Muscle layer of duodenum (tissue), 2 donors: ENCODE measurements at regions not wholly inside any gene's neighbourhood (a gene's known extent, or its start where the extent isn't known, plus 50 kb on each side); places are given as distances from the start of the nearest gene placed in this dataset.
"Not testable (repeated sequence)": the region's sequence is repeated elsewhere in the genome, so short reads cannot be mapped to it uniquely, and the experiment has no call there.

Experiments used
- H3K27ac ChIP-seq: one replicate; pipeline ENCODE4 v1.7.0; 2013; ENCODE audit warnings: mild to moderate bottlenecking, low read length
- H3K27me3 ChIP-seq: one replicate; pipeline ENCODE4 v1.7.0; 2013; ENCODE audit warnings: low read depth, mild to moderate bottlenecking, control low read depth, low read length
- H3K36me3 ChIP-seq, 2 donors: one replicate each; pipeline ENCODE4 v1.7.0; 2013; ENCODE audit warnings: low read length in 2 of 2, control low read depth in 1 of 2, mild to moderate bottlenecking in 1 of 2; ENCODE audit not compliant: insufficient read depth in 2 of 2, control insufficient read depth in 1 of 2
- H3K4me1 ChIP-seq, 2 donors: one replicate each; pipeline ENCODE4 v1.7.0; 2013; ENCODE audit warnings: low read length in 2 of 2, mild to moderate bottlenecking in 2 of 2, control low read depth in 1 of 2, moderate library complexity in 1 of 2; ENCODE audit not compliant: insufficient read depth in 2 of 2, control insufficient read depth in 1 of 2
- H3K4me3 ChIP-seq, 2 donors: one replicate each; pipeline ENCODE4 v1.7.0; 2013; ENCODE audit warnings: low read length in 2 of 2, low read depth in 1 of 2, mild to moderate bottlenecking in 1 of 2
- H3K9me3 ChIP-seq, 2 donors: one replicate each; pipeline ENCODE4 v1.7.0; 2013; ENCODE audit warnings: low read length in 2 of 2, control low read depth in 1 of 2, mild to moderate bottlenecking in 1 of 2; ENCODE audit not compliant: control insufficient read depth in 1 of 2
- donor health status: healthy.

DNA sequence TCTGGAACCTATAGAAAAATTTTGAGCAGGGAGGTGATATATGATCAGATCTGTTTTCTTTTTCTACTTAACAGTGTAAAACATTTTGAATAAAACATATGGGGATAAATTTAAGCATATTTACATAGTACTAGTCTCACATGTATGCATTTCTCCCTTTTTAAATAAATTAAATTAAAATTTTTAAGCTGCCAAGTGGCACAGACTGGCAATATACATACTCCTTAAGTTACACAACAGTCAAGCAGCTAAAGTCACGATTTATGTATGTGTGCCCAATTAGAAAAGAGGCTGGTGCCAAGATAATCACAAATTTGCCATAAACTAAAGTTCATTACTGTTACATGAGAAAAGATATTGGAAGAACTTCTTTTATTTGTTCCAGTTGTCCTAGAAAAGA lies 532.0 kb downstream of the RWDD3 start:
- peaks cover 0 to 4% of the 10 kb centered on the region in 2 donors for H3K4me1 ChIP-seq
- peaks cover 0 to 4% of the 10 kb centered on the region in 2 donors for H3K9me3 ChIP-seq
- no peak overlapping the region for H3K4me3 ChIP-seq
- no peaks in the 10 kb centered on the region for H3K36me3 ChIP-seq
- no peaks in the 10 kb centered on the region for H3K27me3 ChIP-seq
- no peak overlapping the region for H3K27ac ChIP-seq

DNA sequence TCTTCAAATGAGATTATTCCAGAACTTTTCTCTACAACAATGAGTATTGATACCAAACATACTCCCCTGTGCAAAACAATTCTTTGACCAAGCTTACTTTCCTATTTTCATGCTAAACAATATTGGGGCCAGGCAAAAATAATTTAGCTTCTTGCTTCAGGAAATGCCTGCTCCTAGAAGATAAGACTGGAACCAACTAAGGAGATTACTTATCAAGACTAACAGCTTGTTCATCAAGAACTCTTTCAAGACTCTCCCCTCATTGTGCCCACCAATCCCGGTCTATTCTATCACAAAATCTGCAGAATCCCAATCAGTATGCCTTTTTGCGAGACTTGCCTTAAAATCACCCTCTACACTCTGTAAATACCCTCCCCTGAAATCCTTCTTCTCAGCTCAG lies 536.6 kb downstream of the RWDD3 start:
- Histone ChIP-seq H3K9me3 (no peaks in the 10 kb centered on the region), H3K27me3 (no peaks in the 10 kb centered on the region), H3K4me3 (no peak overlapping the region), H3K27ac (no peak overlapping the region), H3K4me1 (peaks cover 0 to 4% of the 10 kb centered on the region in 2 donors), H3K36me3 (no peaks in the 10 kb centered on the region)

DNA sequence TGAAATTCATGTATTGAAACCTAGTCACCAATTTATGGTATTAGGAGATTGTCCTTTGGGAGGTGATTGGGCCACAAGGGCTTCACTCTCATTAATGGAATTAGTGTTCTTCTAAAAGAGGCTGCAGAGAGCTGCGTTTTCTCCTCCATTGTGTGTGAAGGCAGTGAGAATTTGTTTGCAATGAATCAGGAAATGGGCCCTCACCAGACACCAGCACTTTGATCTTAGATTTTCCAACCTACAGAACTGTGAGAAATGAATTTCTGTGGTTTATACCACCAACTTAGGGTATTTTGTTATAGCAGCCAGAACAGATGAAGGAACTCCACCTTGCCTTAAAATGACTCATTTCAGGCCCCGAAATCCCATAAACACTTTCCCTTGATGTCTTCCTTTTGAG lies 544.2 kb downstream of the RWDD3 start:
- Histone ChIP-seq H3K36me3 (no peaks in the 10 kb centered on the region), H3K9me3 (no peaks in the 10 kb centered on the region), H3K27ac (no peak overlapping the region), H3K4me1 (no peaks in the 10 kb centered on the region), H3K4me3 (no peak overlapping the region), H3K27me3 (no peaks in the 10 kb centered on the region)

DNA sequence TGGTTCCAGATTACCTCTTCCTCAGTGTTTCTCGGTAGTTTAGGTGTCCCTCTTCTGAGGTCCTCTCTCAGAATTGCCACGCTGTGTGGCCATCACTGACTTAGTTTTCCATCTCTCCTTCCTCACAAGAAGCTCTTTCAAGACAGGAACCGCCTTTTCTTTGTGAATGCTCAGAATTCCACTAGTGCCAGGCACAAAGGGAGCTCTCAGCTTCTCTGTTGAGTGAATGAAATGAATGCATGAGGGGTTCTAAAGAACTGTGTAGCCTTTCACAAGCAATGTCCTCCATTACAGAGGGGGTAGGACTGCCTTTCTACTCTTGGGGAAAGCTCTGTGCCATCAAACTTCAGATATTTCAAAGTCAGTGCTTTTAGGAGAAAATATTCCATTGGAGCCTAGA lies 546.8 kb downstream of the RWDD3 start:
- H3K9me3 ChIP-seq, result no peaks in the 10 kb centered on the region
- no peaks in the 10 kb centered on the region for H3K36me3 ChIP-seq
- H3K27me3 ChIP-seq, result no peaks in the 10 kb centered on the region
- no peak overlapping the region for H3K27ac ChIP-seq
- no peak overlapping the region for H3K4me3 ChIP-seq
- H3K4me1 ChIP-seq, result no peaks in the 10 kb centered on the region

DNA sequence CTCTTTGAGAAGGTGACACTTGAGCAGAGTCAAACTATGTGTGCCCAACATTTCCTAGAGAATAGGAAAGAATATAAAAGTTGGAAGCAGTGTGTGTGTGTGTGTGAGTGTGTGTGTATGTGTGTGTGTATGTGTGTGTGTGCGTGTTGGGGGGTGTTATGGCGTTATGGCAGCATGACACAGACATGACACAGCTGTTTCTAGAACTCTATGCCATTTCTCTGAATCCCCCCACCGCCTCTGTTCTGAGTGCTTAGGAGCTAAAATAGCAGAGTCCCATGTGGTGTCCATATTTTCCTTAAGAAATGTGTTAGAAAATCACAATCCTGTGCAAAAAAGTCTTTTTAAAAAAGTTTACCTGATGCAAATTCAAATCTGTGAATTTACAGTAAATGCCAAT lies 556.1 kb downstream of the RWDD3 start:
- Histone ChIP-seq H3K9me3 (peaks cover 0 to 2% of the 10 kb centered on the region in 2 donors), H3K27ac (no peak overlapping the region), H3K4me3 (no peak overlapping the region), H3K4me1 (no peaks in the 10 kb centered on the region), H3K27me3 (no peaks in the 10 kb centered on the region), H3K36me3 (no peaks in the 10 kb centered on the region)

DNA sequence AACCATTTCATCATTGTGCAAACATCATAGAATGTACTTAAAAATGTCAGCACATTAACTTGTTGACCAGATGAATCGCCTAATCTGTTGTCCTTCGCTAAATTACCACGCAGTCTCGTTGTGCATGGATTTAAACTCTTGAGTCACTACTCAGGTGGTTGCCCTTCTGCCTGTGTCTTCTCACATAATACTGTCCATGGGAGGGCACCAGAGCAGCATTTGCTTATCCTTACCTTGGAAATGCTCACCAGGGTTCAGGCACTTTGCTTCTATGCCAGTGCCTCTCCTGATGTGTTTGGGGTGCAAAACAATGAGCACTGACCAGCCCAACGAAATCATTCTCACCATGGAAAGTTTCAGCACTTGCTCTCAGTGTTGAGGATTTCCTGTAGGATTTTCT lies 559.9 kb downstream of the RWDD3 start:
- H3K36me3 ChIP-seq, result no peaks in the 10 kb centered on the region
- no peak overlapping the region for H3K4me3 ChIP-seq
- H3K4me1 ChIP-seq, result no peaks in the 10 kb centered on the region
- no peak overlapping the region for H3K27ac ChIP-seq
- H3K27me3 ChIP-seq, result no peaks in the 10 kb centered on the region
- peaks cover 0 to 7% of the 10 kb centered on the region in 2 donors for H3K9me3 ChIP-seq

DNA sequence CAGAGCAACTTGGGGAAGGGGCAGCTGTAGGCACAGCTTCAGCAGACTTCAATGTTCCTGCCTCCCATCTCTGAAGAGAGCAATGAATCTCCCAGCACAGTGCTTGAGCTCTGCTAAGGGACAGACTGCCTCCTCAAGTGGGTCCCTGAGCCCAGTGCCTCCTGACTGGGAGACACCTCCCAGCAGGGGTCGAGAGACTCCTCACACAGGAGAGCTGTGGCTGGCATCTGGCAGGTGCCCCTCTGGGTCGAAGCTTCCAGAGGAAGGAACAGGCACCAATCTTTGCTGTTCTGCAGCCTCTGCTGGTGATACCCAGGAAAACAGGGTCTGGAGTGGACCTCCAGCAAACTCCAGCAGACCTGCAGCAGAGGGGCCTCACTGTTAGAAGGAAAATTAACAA lies 563.8 kb downstream of the RWDD3 start:
- H3K27ac ChIP-seq, result not testable (repeated sequence)

DNA sequence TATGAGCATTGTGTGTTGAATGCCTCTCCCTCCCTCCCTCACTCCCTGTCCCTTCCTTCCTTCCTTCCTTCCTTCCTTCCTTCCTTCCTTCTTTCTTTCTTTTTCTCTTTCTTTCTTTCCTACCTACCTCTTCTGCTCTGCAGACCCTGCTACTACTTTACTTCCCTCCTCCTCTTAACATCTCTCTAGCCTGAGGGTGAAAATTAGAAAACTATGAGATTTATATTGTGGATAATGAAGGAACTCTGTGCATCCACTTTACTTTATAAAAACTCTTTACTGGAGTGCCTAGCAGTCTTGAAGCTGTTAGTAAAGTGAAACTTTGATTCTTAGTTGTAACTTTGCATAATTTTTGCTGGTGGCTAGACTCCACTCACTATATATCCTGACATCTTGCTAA lies 572.2 kb downstream of the RWDD3 start:
- Histone ChIP-seq H3K27me3 (no peaks in the 10 kb centered on the region), H3K4me1 (no peaks in the 10 kb centered on the region), H3K4me3 (no peak overlapping the region), H3K36me3 (no peaks in the 10 kb centered on the region), H3K27ac (no peak overlapping the region), H3K9me3 (no peaks in the 10 kb centered on the region)

More for the DNA sequence above, 563.8 kb downstream of the RWDD3 start:
- not testable (repeated sequence) for H3K4me3 ChIP-seq, H3K36me3 ChIP-seq, H3K27me3 ChIP-seq, H3K4me1 ChIP-seq, H3K9me3 ChIP-seq

DNA sequence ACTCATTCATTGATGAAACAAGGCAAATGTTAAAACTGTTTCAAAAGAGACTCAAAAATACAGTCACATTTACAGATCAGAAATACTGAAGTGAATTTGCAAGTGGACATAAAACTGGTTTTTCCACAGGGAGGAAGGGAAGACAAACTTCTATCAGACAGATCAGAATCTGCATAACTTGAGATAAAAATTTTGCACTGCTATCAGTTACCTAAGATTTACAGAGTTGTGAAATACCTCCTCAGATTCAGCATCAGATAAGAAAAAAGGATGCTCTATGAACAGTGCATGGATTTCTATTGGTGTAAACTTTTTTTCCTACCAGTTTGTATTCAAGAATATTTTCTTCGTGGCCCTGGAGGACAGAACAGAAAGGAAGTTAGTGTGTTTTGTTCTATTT lies 575.4 kb downstream of the RWDD3 start:
- H3K27me3 ChIP-seq, result no peaks in the 10 kb centered on the region
- no peaks in the 10 kb centered on the region for H3K4me1 ChIP-seq
- H3K27ac ChIP-seq, result no peak overlapping the region
- H3K9me3 ChIP-seq, result no peaks in the 10 kb centered on the region
- no peaks in the 10 kb centered on the region for H3K36me3 ChIP-seq
- no peak overlapping the region for H3K4me3 ChIP-seq

DNA sequence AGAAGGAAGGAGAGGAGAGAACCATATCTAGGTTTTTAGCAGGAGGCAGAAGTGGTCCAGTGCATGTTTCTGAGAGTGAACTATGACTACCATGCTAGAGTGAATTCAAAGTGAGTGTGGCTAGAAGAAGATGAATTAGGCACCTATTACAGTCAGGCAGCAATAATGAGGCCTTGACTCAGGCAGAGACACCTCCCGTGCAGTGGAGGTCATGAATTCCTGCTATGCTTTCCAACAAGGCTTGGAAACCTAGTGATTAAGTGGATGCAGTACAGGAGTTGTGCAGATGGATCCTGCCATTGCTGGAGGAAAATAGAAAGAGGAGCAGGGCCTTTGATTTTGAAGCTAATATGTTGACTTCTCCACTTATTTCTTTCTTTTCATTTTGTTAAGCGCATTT lies 581.5 kb downstream of the RWDD3 start:
- Histone ChIP-seq H3K36me3 (no peaks in the 10 kb centered on the region), H3K27ac (no peak overlapping the region), H3K4me1 (no peaks in the 10 kb centered on the region), H3K9me3 (no peaks in the 10 kb centered on the region), H3K4me3 (no peak overlapping the region), H3K27me3 (no peaks in the 10 kb centered on the region)

DNA sequence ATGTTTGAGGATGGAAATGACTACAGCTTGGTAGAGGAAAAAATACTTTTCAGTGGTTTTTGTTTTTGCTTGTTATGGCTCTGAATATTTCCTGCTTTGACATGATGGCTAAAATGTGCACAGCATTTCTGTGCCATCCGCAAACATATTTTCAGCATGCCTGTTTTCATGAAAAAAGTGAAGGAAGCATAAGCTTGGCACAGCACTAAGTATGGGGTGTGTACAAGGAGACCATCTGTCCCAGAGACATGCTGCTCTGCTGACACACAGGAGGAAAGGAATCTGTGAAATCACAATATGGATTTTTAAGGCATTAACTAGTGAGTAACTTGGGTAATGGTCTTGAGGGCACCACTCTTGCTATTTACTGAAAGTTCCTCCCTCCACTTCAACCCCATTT lies 595.5 kb downstream of the RWDD3 start:
- Histone ChIP-seq H3K4me1 (no peaks in the 10 kb centered on the region), H3K27me3 (no peaks in the 10 kb centered on the region), H3K36me3 (no peaks in the 10 kb centered on the region), H3K27ac (no peak overlapping the region), H3K4me3 (no peak overlapping the region), H3K9me3 (no peaks in the 10 kb centered on the region)

DNA sequence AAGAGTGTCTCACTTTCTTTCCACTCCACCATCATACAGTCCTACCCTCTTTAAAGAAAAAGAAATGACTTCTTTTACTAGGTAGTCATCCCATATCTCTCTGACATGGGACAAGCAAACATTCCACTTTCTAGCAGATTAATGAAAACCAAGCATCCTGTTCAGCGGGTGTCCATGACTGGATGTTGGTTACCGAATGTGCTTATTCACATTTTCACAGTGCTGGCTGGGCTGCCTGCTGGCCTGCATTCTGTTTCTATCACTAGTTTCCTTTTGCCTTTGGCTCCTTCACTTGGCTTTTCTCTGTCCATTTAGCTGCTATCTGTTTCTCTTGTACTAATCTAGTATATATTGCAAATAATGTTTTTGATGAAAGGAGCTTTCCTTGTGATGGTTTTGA lies 598.4 kb downstream of the RWDD3 start:
- Histone ChIP-seq H3K9me3 (peaks cover 0 to 2% of the 10 kb centered on the region in 2 donors), H3K4me3 (no peak overlapping the region), H3K27ac (no peak overlapping the region), H3K27me3 (no peaks in the 10 kb centered on the region), H3K4me1 (no peaks in the 10 kb centered on the region), H3K36me3 (no peaks in the 10 kb centered on the region)
